ENCODE measurements at regions not wholly inside any gene's neighbourhood (a gene's known extent, or its start where the extent isn't known, plus 50 kb on each side); places are given as distances from the start of the nearest gene placed in this dataset.

DNA sequence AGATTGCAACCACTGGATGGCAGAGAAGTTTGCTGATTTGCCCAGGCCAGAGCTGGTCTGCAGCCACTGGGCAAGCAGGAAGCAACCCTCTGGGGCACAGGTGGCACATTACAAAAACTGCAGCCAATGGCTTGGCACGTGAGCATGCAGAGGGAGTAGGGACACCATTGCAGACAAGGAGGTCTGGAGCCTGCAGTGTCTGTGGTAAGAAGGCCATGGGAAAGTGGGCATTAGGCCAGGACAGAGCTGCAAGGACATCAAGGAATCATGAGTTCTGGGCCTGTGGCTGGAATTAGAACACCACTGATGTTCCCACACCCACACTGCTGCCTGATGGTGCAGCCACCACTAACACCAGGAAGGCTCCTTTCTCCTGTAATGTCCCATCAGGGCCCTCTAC, 113.0 kb downstream of the TSEN15 start:
- Histone ChIP-seq H3K4me1 (no peaks in the 10 kb centered on the region), H3K27ac (no peak overlapping the region), H3K36me3 (no peaks in the 10 kb centered on the region), H3K9ac (ENCODE audit: low read depth in 2 of 2, low read length in 2 of 2) (no peak overlapping the region), H3K4me3 (no peak overlapping the region), H3K9me3 (no peaks in the 10 kb centered on the region), H3K27me3 (no peaks in the 10 kb centered on the region)
- TF ChIP-seq, protein P1, sequence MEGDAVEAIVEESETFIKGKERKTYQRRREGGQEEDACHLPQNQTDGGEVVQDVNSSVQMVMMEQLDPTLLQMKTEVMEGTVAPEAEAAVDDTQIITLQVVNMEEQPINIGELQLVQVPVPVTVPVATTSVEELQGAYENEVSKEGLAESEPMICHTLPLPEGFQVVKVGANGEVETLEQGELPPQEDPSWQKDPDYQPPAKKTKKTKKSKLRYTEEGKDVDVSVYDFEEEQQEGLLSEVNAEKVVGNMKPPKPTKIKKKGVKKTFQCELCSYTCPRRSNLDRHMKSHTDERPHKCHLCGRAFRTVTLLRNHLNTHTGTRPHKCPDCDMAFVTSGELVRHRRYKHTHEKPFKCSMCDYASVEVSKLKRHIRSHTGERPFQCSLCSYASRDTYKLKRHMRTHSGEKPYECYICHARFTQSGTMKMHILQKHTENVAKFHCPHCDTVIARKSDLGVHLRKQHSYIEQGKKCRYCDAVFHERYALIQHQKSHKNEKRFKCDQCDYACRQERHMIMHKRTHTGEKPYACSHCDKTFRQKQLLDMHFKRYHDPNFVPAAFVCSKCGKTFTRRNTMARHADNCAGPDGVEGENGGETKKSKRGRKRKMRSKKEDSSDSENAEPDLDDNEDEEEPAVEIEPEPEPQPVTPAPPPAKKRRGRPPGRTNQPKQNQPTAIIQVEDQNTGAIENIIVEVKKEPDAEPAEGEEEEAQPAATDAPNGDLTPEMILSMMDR (IDR thresholded peaks at IDR 0.05) = no peak
- intact Hi-C loops (cut with DNase I) = no loop called here
- DNase-seq = no peak

DNA sequence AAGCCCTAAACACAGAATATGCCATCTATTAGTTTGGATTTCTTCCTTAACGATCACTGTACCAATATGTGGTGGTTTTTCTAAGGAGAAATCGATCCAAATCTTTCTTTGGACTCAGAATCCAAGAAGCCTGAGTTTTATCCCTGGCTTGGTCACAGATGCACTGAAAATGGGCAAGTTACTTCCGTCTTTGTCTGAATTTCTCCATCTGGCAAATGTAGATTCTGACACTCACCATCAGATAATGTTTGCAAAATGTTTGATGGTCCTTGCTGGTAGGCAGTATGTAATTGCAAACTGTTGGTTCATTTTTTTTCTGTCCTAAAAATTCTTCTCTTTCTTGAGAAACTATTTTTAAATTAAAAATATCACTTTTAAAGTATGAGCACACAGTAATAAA, 115.0 kb downstream of the TSEN15 start:
- H3K4me1 ChIP-seq = no peaks in the 10 kb centered on the region
- no peak for DNase-seq
- TF ChIP-seq, protein P1 (IDR thresholded peaks at IDR 0.05) = no peak
- H3K9ac ChIP-seq (ENCODE audit: low read depth in 2 of 2, low read length in 2 of 2) = no peak overlapping the region
- no peaks in the 10 kb centered on the region for H3K27me3 ChIP-seq
- H3K36me3 ChIP-seq = no peaks in the 10 kb centered on the region
- no peaks in the 10 kb centered on the region for H3K9me3 ChIP-seq
- H3K27ac ChIP-seq = no peak overlapping the region
- intact Hi-C loops (cut with DNase I) = no loop called here
- no peak overlapping the region for H3K4me3 ChIP-seq

DNA sequence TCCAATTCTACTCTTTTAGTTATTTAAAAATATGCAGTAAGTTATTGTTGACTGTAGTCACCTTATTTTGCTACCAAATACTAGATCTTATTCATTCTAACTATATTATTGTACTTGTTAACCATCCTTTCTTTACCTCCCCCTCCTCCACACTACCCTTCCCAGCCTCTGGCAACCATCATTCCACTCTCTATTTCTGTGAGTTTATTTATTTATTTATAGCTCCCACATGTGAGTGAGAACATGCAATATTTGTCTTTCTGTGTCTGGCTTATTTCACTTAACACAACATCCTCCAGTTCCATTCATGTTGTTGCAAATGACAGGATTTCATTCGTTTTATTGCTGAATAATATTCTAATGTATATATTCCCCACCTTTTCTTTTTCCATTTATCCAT, 115.8 kb downstream of the TSEN15 start:
- no peaks in the 10 kb centered on the region for H3K36me3 ChIP-seq
- TF ChIP-seq, protein P1 (IDR thresholded peaks at IDR 0.05) = no peak
- intact Hi-C loops (cut with DNase I) = no loop called here
- H3K4me1 ChIP-seq = no peaks in the 10 kb centered on the region
- no peak overlapping the region for H3K9ac ChIP-seq (ENCODE audit: low read depth in 2 of 2, low read length in 2 of 2)
- H3K9me3 ChIP-seq = no peaks in the 10 kb centered on the region
- no peak overlapping the region for H3K4me3 ChIP-seq
- DNase-seq = no peak
- H3K27ac ChIP-seq = no peak overlapping the region
- no peaks in the 10 kb centered on the region for H3K27me3 ChIP-seq

DNA sequence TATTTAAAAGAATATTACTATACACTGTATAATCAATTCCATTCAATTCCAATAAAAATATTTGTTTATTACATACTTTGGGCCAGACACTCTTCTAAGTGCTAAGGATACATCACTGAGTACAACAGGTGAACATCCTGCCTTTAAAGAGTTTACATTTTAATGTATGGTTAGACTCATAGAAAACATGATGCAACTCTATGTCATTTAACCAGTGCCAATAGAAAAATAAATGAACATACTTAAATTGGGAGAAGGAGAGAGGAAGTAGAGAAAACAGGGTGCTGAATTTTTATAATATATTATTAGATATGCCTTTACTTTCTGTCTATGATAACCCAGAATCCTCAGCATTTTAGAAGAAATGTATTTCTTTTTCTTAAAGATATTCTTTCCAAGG, 119.2 kb downstream of the TSEN15 start:
- no peaks in the 10 kb centered on the region for H3K27me3 ChIP-seq
- H3K36me3 ChIP-seq = no peaks in the 10 kb centered on the region
- H3K27ac ChIP-seq = no peak overlapping the region
- no peaks in the 10 kb centered on the region for H3K9me3 ChIP-seq
- intact Hi-C loops (cut with DNase I) = no loop called here
- TF ChIP-seq, protein P1 (IDR thresholded peaks at IDR 0.05) = no peak
- no peaks in the 10 kb centered on the region for H3K4me1 ChIP-seq
- H3K4me3 ChIP-seq = no peak overlapping the region
- no peak overlapping the region for H3K9ac ChIP-seq (ENCODE audit: low read depth in 2 of 2, low read length in 2 of 2)
- DNase-seq = no peak

DNA sequence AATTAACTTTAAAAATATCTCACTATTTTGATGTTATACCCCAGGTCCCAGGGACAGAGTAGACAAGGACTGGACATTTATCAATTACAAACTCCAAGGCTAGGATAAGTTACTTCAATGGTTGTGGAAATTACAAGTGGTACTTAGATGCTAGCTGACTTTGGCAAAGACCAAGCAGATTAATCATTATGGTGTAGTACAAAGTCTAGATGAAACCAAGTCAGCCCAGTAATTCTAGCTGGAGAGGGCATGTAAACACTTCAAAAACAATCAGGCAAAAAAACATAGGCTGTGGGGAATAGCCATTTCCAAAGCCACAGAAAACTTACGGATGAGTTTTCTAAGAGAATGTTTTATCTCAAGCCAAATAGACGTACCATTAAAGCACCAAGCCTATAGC, 124.5 kb downstream of the TSEN15 start:
- Histone ChIP-seq H3K27me3 (no peaks in the 10 kb centered on the region), H3K36me3 (no peaks in the 10 kb centered on the region), H3K4me1 (no peaks in the 10 kb centered on the region), H3K4me3 (no peak overlapping the region), H3K9me3 (no peaks in the 10 kb centered on the region), H3K27ac (no peak overlapping the region), H3K9ac (ENCODE audit: low read depth in 2 of 2, low read length in 2 of 2) (no peak overlapping the region)
- intact Hi-C loops (cut with DNase I) = no loop called here
- DNase-seq = no peak
- TF ChIP-seq, protein P1 (IDR thresholded peaks at IDR 0.05) = no peak

DNA sequence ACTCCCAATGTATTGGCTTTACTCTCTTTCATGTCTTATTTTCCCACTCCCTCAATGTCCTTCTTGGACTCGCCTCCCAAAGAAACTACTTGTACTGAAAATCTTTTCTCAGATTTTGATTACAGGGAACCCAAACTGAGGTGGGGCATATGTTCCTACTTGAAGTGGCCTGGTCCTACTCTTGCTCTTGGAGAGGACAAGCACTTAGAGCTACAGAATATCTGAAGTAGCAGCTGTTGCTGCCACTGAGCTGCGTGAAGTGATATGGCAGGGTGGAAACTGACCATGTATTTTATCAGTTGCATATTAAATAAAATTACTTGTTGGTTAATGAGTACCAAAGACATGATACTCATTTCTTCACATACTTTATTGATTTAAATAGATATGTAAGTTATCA, 129.5 kb downstream of the TSEN15 start:
- intact Hi-C loops (cut with DNase I) = no loop called here
- Histone ChIP-seq H3K9ac (ENCODE audit: low read depth in 2 of 2, low read length in 2 of 2) (no peak overlapping the region), H3K9me3 (no peaks in the 10 kb centered on the region), H3K36me3 (no peaks in the 10 kb centered on the region), H3K4me3 (no peak overlapping the region), H3K27ac (no peak overlapping the region), H3K4me1 (no peaks in the 10 kb centered on the region), H3K27me3 (no peaks in the 10 kb centered on the region)
- TF ChIP-seq, protein P1 (IDR thresholded peaks at IDR 0.05) = no peak
- DNase-seq = no peak

Data from colonic mucosa (tissue), 4 donors.